Caco-2 (cell line): ENCODE measurements at regions not wholly inside any gene's neighbourhood (a gene's known extent, or its start where the extent isn't known, plus 50 kb on each side); places are given as distances from the start of the nearest gene placed in this dataset.

Experiments used
- BruUV-seq: library from RNA; stranded (reverse); fragments of 400-500 nt; replicated peaks from 2 replicates; lab custom pipeline; 2021; lab: Mats Ljungman, UMichigan
- CTCF ChIA-PET: fragments of 300-600 bp; sonication (Branson Sonifier 250); formaldehyde crosslinking; loops from one replicate; lab custom pipeline; 2022; ENCODE audit warnings: antibody characterized with exemption; lab: Charles Lee
- POLR2A ChIA-PET: fragments of 300-600 bp; sonication (Branson Sonifier 250); formaldehyde crosslinking; loops from one replicate; lab custom pipeline; 2022; ENCODE audit warnings: antibody characterized with exemption; lab: Charles Lee
- DNase-seq, 2 experiments: peaks; one replicate each; pipeline versions ENCODE4 v3.0.0 to v3.0.0-alpha.2; 2020 to 2022
- H3K27me3 ChIP-seq: replicated peaks from 2 replicates; pipeline ENCODE4 v1.6.0; 2011; ENCODE audit warnings: low read length; ENCODE audit not compliant: control insufficient read depth, insufficient read depth
- H3K36me3 ChIP-seq: 2 replicates; pipeline ENCODE4 v1.5.1; 2011; ENCODE audit warnings: low read length; ENCODE audit not compliant: control insufficient read depth, insufficient read depth
- H3K4me1 ChIP-seq: fragments of 250-450 bp; sonication (Bioruptor Pico); 2 replicates; pipeline ENCODE4 v1.5.1; 2020; ENCODE audit warnings: mild to moderate bottlenecking
- H3K4me3 ChIP-seq: 2 replicates; pipeline ENCODE4 v1.5.1; 2011; ENCODE audit warnings: low read depth, mild to moderate bottlenecking, control low read depth, low read length
- H3K9me3 ChIP-seq: fragments of 250-450 bp; sonication (Bioruptor Pico); 2 replicates; pipeline ENCODE4 v1.5.1; 2020; ENCODE audit warnings: mild to moderate bottlenecking, moderate library complexity
- H3K27ac Mint-ChIP-seq: one replicate; pipeline ENCODE4 v1.8.0; 2022; ENCODE audit warnings: mixed read lengths; ENCODE audit not compliant: unreplicated experiment
- H3K27me3 Mint-ChIP-seq: one replicate; pipeline ENCODE4 v1.8.0; 2022; ENCODE audit warnings: mixed read lengths; ENCODE audit not compliant: insufficient read depth, unreplicated experiment
- H3K36me3 Mint-ChIP-seq: one replicate; pipeline ENCODE4 v1.8.0; 2022; ENCODE audit warnings: mild to moderate bottlenecking, mixed read lengths; ENCODE audit not compliant: insufficient read depth, unreplicated experiment
- H3K4me1 Mint-ChIP-seq: one replicate; pipeline ENCODE4 v1.8.0; 2022; ENCODE audit warnings: low read depth, mixed read lengths; ENCODE audit not compliant: unreplicated experiment
- H3K4me3 Mint-ChIP-seq: one replicate; pipeline ENCODE4 v1.8.0; 2022; ENCODE audit warnings: mild to moderate bottlenecking, moderate library complexity, mixed read lengths; ENCODE audit not compliant: unreplicated experiment
- H3K9me3 Mint-ChIP-seq: one replicate; pipeline ENCODE4 v1.8.0; 2022; ENCODE audit warnings: mixed read lengths; ENCODE audit not compliant: unreplicated experiment
- CTCF ChIP-seq, 2 experiments: fragments of 200-600 bp in 1 of 2; IDR thresholded peaks; 1 replicate in 1 of 2; 2 replicates in 1 of 2; pipeline versions ENCODE4 v1.5.1 to v1.8.0; 2011 to 2022; ENCODE audit warnings: antibody characterized with exemption in 1 of 2, control low read depth in 1 of 2, inconsistent platforms in 1 of 2, low read depth in 1 of 2, low read length in 1 of 2, mild to moderate bottlenecking in 1 of 2, moderate library complexity in 1 of 2; ENCODE audit not compliant: insufficient read depth in 1 of 2, severe bottlenecking in 1 of 2, unreplicated experiment in 1 of 2
- intact Hi-C: fragments of 100-400 bp; cut with micrococcal nuclease; formaldehyde crosslinking; loops from one replicate; pipeline ENCODE4 v1.10.0; 2022; ENCODE audit not compliant: unreplicated experiment

GRCh38 chr3:82293435-82293834 lies 532.0 kb upstream of the GBE1 start:
- no TSS peak for BruUV-seq
- intact Hi-C loops, result no loop called here
- Mint-ChIP-seq H3K9me3 (no peaks in the 10 kb centered on the region), H3K4me3 (no peak overlapping the region), H3K4me1 (no peaks in the 10 kb centered on the region), H3K27me3 (no peaks in the 10 kb centered on the region), H3K27ac (no peak overlapping the region), H3K36me3 (no peaks in the 10 kb centered on the region)
- no peak for DNase-seq
- ChIA-PET CTCF (no interaction called here), POLR2A (no interaction called here)
- Histone ChIP-seq H3K36me3 (no peaks in the 10 kb centered on the region), H3K27me3 (no peaks in the 10 kb centered on the region), H3K4me3 (no peak overlapping the region), H3K9me3 (no peaks in the 10 kb centered on the region), H3K4me1 (no peaks in the 10 kb centered on the region)
- TF ChIP-seq CTCF (IDR thresholded peaks at IDR 0.05; ENCODE audit: insufficient read depth in 1 of 2, low read depth in 1 of 2, low read length in 1 of 2, severe bottlenecking in 1 of 2, unreplicated experiment in 1 of 2), result no peak

- H3K36me3 ChIP-seq, result no peaks in the 10 kb centered on the region
- ChIA-PET POLR2A (no interaction called here), CTCF (no interaction called here)
- Mint-ChIP-seq H3K9me3 (no peaks in the 10 kb centered on the region), H3K4me1 (no peaks in the 10 kb centered on the region), H3K27me3 (no peaks in the 10 kb centered on the region), H3K36me3 (no peaks in the 10 kb centered on the region), H3K4me3 (no peak overlapping the region), H3K27ac (no peak overlapping the region)
- no peaks in the 10 kb centered on the region for H3K4me1 ChIP-seq
- no peaks in the 10 kb centered on the region for H3K27me3 ChIP-seq
- TF ChIP-seq CTCF (IDR thresholded peaks at IDR 0.05; ENCODE audit: insufficient read depth in 1 of 2, low read depth in 1 of 2, low read length in 1 of 2, severe bottlenecking in 1 of 2, unreplicated experiment in 1 of 2), result no peak
- no peak for DNase-seq
- intact Hi-C loops, result no loop called here
- BruUV-seq, result no TSS peak
- H3K9me3 ChIP-seq, result no peaks in the 10 kb centered on the region
- no peak overlapping the region for H3K4me3 ChIP-seq
Observed at GRCh38 chr3:82287562-82287961, 526.1 kb upstream of the GBE1 start.

- ChIA-PET CTCF (no interaction called here), POLR2A (no interaction called here)
- peak in 1 of 2 experiments; percentile 1 for DNase-seq
- Mint-ChIP-seq H3K4me1 (no peaks in the 10 kb centered on the region), H3K36me3 (no peaks in the 10 kb centered on the region), H3K4me3 (no peak overlapping the region), H3K27ac (no peak overlapping the region), H3K27me3 (peaks cover 3% of the 10 kb centered on the region), H3K9me3 (no peaks in the 10 kb centered on the region)
- no TSS peak for BruUV-seq
- intact Hi-C loops, result no loop called here
- Histone ChIP-seq H3K4me1 (no peaks in the 10 kb centered on the region), H3K36me3 (no peaks in the 10 kb centered on the region), H3K9me3 (no peaks in the 10 kb centered on the region), H3K27me3 (no peaks in the 10 kb centered on the region), H3K4me3 (no peak overlapping the region)
- TF ChIP-seq CTCF (IDR thresholded peaks at IDR 0.05; ENCODE audit: insufficient read depth in 1 of 2, low read depth in 1 of 2, low read length in 1 of 2, severe bottlenecking in 1 of 2, unreplicated experiment in 1 of 2), result no peak
Observed at GRCh38 chr3:82281205-82281604, 519.8 kb upstream of the GBE1 start.
